ENCODE measurements at regions not wholly inside any gene's neighbourhood (a gene's known extent, or its start where the extent isn't known, plus 50 kb on each side); places are given as distances from the start of the nearest gene placed in this dataset.

GRCh38 chr13:38086721-38087120 is 217.1 kb upstream of the TRPC4 start:
- TF ChIP-seq CTCF (conservative IDR thresholded peaks at IDR 0.05; ENCODE audit: low read length) (no peak), EZH2phosphoT487 (IDR thresholded peaks at IDR 0.05; ENCODE audit: borderline replicate concordance, low read depth, low read length) (no peak)

All from OCI-LY7 (cell line).